A673 (cell line): ENCODE measurements at regions not wholly inside any gene's neighbourhood (a gene's known extent, or its start where the extent isn't known, plus 50 kb on each side); places are given as distances from the start of the nearest gene placed in this dataset.
"Not testable (repeated sequence)": the region's sequence is repeated elsewhere in the genome, so short reads cannot be mapped to it uniquely, and the experiment has no call there.

ENCODE experiments used
- BruUV-seq: library from RNA; stranded (reverse); fragments of 400-500 nt; replicated peaks from 2 replicates; lab custom pipeline; 2021; lab: Mats Ljungman, UMichigan
- CTCF ChIA-PET: fragments of 300-600 bp; sonication (Branson Sonifier 250); formaldehyde crosslinking; loops from one replicate; lab custom pipeline; 2022; ENCODE audit warnings: antibody characterized with exemption; lab: Charles Lee
- POLR2A ChIA-PET: fragments of 300-600 bp; sonication (Branson Sonifier 250); formaldehyde crosslinking; loops from one replicate; lab custom pipeline; 2022; ENCODE audit warnings: antibody characterized with exemption; ENCODE audit not compliant: low non-redundant PET; lab: Charles Lee
- DNase-seq: peaks from one replicate; pipeline ENCODE4 v3.0.0-alpha.2; 2015; ENCODE audit warnings: low spot score
- H3K27ac ChIP-seq: fragments of 200-600 bp; sonication (generic); 2 replicates; pipeline ENCODE4 v1.5.1; 2016; ENCODE audit warnings: mixed run types, low read depth, mild to moderate bottlenecking, mixed read lengths, antibody characterized with exemption, low read length; ENCODE audit not compliant: poor library complexity, severe bottlenecking
- H3K27me3 ChIP-seq: fragments of 200-600 bp; sonication (generic); replicated peaks from 2 replicates; pipeline ENCODE4 v1.6.1; 2017; ENCODE audit warnings: mixed run types, low read depth, mild to moderate bottlenecking, mixed read lengths, antibody characterized with exemption, low read length; ENCODE audit not compliant: insufficient read depth, poor library complexity
- H3K36me3 ChIP-seq: fragments of 200-600 bp; sonication (generic); 2 replicates; pipeline ENCODE4 v1.6.1; 2016; ENCODE audit warnings: mixed run types, mild to moderate bottlenecking, mixed read lengths, antibody characterized with exemption, low read length; ENCODE audit not compliant: insufficient read depth, poor library complexity, severe bottlenecking
- H3K4me1 ChIP-seq: fragments of 200-600 bp; sonication (generic); 2 replicates; pipeline ENCODE4 v1.6.1; 2017; ENCODE audit warnings: mixed run types, mild to moderate bottlenecking, mixed read lengths, antibody characterized with exemption, low read length; ENCODE audit not compliant: insufficient read depth, poor library complexity, severe bottlenecking
- H3K4me3 ChIP-seq: fragments of 200-600 bp; sonication (generic); 2 replicates; pipeline ENCODE4 v1.5.1; 2016; ENCODE audit warnings: low read depth, mixed run types, mild to moderate bottlenecking, mixed read lengths, low read length; ENCODE audit not compliant: poor library complexity, severe bottlenecking
- H3K9me3 ChIP-seq: fragments of 200-600 bp; sonication (generic); 2 replicates; pipeline ENCODE4 v1.6.1; 2016; ENCODE audit warnings: mixed run types, low read depth, mild to moderate bottlenecking, mixed read lengths, antibody characterized with exemption, low read length; ENCODE audit not compliant: poor library complexity, severe bottlenecking
- CTCF ChIP-seq: fragments of 300-800, 200-600 bp; sonication (generic); conservative IDR thresholded peaks from 2 replicates; pipeline ENCODE4 v1.5.1; 2017; ENCODE audit warnings: low read depth, mild to moderate bottlenecking, antibody characterized with exemption, low read length, moderate library complexity, mixed read lengths
- EZH2 ChIP-seq: fragments of 200-600 bp; sonication (generic); IDR thresholded peaks from 2 replicates; pipeline ENCODE4 v1.6.1; 2017; ENCODE audit warnings: borderline replicate concordance, low read depth, mild to moderate bottlenecking, mixed read lengths, antibody characterized with exemption, low read length; ENCODE audit not compliant: poor library complexity, severe bottlenecking
- intact Hi-C: fragments of 100-400 bp; cut with micrococcal nuclease; formaldehyde crosslinking; loops from one replicate; pipeline ENCODE4 v1.10.0; 2022; ENCODE audit not compliant: unreplicated experiment

- Histone ChIP-seq H3K27me3 (no peaks in the 10 kb centered on the region), H3K4me1 (no peaks in the 10 kb centered on the region), H3K9me3 (no peaks in the 10 kb centered on the region), H3K4me3 (no peak overlapping the region), H3K27ac (no peak overlapping the region), H3K36me3 (no peaks in the 10 kb centered on the region)
- no peak for DNase-seq
- no TSS peak for BruUV-seq
- no peak for TF ChIP-seq EZH2
- no peak for TF ChIP-seq CTCF
- ChIA-PET POLR2A (no interaction called here), CTCF (no interaction called here)
- intact Hi-C loops, result no loop called here
These were observed 183.0 kb downstream of the TMEM114 start for GRCh38 chr16:8407351-8407750.

GRCh38 chr16:8403978-8404749 lies 186.1 kb downstream of the TMEM114 start:
- BruUV-seq, result no TSS peak
- H3K4me1 ChIP-seq, result no peaks in the 10 kb centered on the region
- no peaks in the 10 kb centered on the region for H3K9me3 ChIP-seq
- intact Hi-C loops, result no loop called here
- H3K4me3 ChIP-seq, result no peak overlapping the region
- no peak for DNase-seq
- H3K36me3 ChIP-seq, result no peaks in the 10 kb centered on the region
- H3K27me3 ChIP-seq, result no peaks in the 10 kb centered on the region
- no peak for TF ChIP-seq EZH2
- no peak for TF ChIP-seq CTCF
- H3K27ac ChIP-seq, result no peak overlapping the region
- ChIA-PET CTCF (no interaction called here), POLR2A (no interaction called here)

- POLR2A ChIA-PET, result no interaction called here
- H3K4me3 ChIP-seq, result no peak overlapping the region
- no TSS peak for BruUV-seq
- intact Hi-C loops, result no loop called here
- no peaks in the 10 kb centered on the region for H3K27me3 ChIP-seq
- H3K9me3 ChIP-seq, result no peaks in the 10 kb centered on the region
- no peaks in the 10 kb centered on the region for H3K36me3 ChIP-seq
- DNase-seq, result no peak
- H3K4me1 ChIP-seq, result no peaks in the 10 kb centered on the region
- H3K27ac ChIP-seq, result no peak overlapping the region
- CTCF ChIA-PET, result no interaction called here
- TF ChIP-seq EZH2 (no peak), CTCF (no peak)
These were observed 187.1 kb downstream of the TMEM114 start for GRCh38 chr16:8402981-8403843.

- H3K4me3 ChIP-seq, H3K36me3 ChIP-seq, H3K27ac ChIP-seq, BruUV-seq, POLR2A ChIA-PET, CTCF ChIA-PET, H3K4me1 ChIP-seq, DNase-seq, H3K9me3 ChIP-seq, H3K27me3 ChIP-seq, intact Hi-C loops: not testable (repeated sequence)
These were observed 189.6 kb downstream of the TMEM114 start for GRCh38 chr16:8400683-8401082.
